DND-41 (cell line): ENCODE measurements at regions not wholly inside any gene's neighbourhood (a gene's known extent, or its start where the extent isn't known, plus 50 kb on each side); places are given as distances from the start of the nearest gene placed in this dataset.
A peak's percentile ranks its signal among the peaks of the same experiment; 100 is the strongest.
"Not testable (repeated sequence)": the region's sequence is repeated elsewhere in the genome, so short reads cannot be mapped to it uniquely, and the experiment has no call there.

Experiments
- ATAC-seq: fragments of 200-7000 bp; cut with Tn5 transposase; 3 replicates; pipeline ENCODE4 v1.9.1; 2021; ENCODE audit warnings: low read depth; ENCODE audit not compliant: insufficient read depth
- DNase-seq: peaks from one replicate; pipeline ENCODE4 v3.0.0-alpha.2; 2020
- H2AFZ ChIP-seq: 2 replicates; pipeline ENCODE4 v1.6.0; 2012; ENCODE audit warnings: low read depth, low read length
- H3K27ac ChIP-seq: 2 replicates; pipeline ENCODE4 v1.5.1; 2012; ENCODE audit warnings: low read length, inconsistent platforms
- H3K27me3 ChIP-seq: fragments of 200-600 bp; sonication (generic); 2 replicates; pipeline ENCODE4 v1.6.0; 2012; ENCODE audit warnings: low read length, mild to moderate bottlenecking, inconsistent platforms; ENCODE audit not compliant: insufficient read depth, poor library complexity
- H3K36me3 ChIP-seq: 2 replicates; pipeline ENCODE4 v1.5.1; 2012; ENCODE audit warnings: low read length, inconsistent platforms; ENCODE audit not compliant: insufficient read depth
- H3K4me1 ChIP-seq: 2 replicates; pipeline ENCODE4 v1.5.1; 2012; ENCODE audit warnings: mild to moderate bottlenecking, low read length; ENCODE audit not compliant: insufficient read depth
- H3K4me2 ChIP-seq: 2 replicates; pipeline ENCODE4 v1.6.0; 2012; ENCODE audit warnings: mild to moderate bottlenecking, moderate library complexity, low read length, inconsistent platforms; ENCODE audit not compliant: insufficient read depth
- H3K4me3 ChIP-seq, 2 experiments: fragments of 200-600 bp in 1 of 2; shearing (Covaris generic) in 1 of 2; 2 replicates each; pipeline ENCODE4 v1.5.1; 2012 to 2016; ENCODE audit warnings: inconsistent platforms in 2 of 2, low read length in 2 of 2, mild to moderate bottlenecking in 2 of 2, low read depth in 1 of 2, moderate library complexity in 1 of 2
- H3K79me2 ChIP-seq: 2 replicates; pipeline ENCODE4 v1.6.0; 2012; ENCODE audit warnings: low read length, inconsistent platforms; ENCODE audit not compliant: insufficient read depth
- H3K9ac ChIP-seq: 2 replicates; pipeline ENCODE4 v1.6.0; 2012; ENCODE audit warnings: low read depth, mild to moderate bottlenecking, inconsistent platforms, low read length, moderate library complexity
- H3K9me3 ChIP-seq: 2 replicates; pipeline ENCODE4 v1.5.1; 2012; ENCODE audit warnings: low read length, moderate library complexity, mild to moderate bottlenecking, inconsistent platforms; ENCODE audit not compliant: insufficient read depth, severe bottlenecking
- H4K20me1 ChIP-seq: 2 replicates; pipeline ENCODE4 v1.6.0; 2012; ENCODE audit warnings: low read length; ENCODE audit not compliant: insufficient read depth
- EZH2 ChIP-seq: IDR thresholded peaks from 3 replicates; pipeline ENCODE4 v1.6.1; 2012; ENCODE audit warnings: borderline replicate concordance, low read depth, mild to moderate bottlenecking, moderate library complexity, low read length, inconsistent platforms; ENCODE audit not compliant: severe bottlenecking
- TF ChIP-seq, protein P1 (sequence below): IDR thresholded peaks from 2 replicates; pipeline ENCODE4 v1.5.1; 2012; ENCODE audit warnings: borderline replicate concordance, low read length, moderate library complexity, mild to moderate bottlenecking; ENCODE audit not compliant: poor library complexity, severe bottlenecking; ENCODE audit errors: extremely low read depth

DNA sequence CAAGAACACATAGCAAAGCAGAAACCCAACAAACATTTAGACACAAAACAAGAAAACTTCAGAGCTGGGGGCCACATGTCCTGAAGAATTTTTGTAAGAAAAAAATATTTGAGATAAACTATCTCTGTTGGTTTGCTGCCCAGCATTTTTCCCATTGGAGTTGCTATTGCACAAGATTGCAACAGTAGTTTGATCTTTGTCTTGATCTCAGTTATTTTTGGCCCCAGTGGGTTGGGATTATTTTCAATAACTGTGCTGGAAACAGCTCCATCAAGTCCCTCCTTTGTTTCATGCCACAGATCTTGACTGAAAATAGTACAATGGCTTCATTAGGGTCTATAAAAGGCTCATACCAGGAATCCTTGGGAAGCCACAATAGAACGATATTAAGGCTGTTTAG, 103.8 kb upstream of the RAI2 start:
- H2AFZ ChIP-seq = no peak overlapping the region
- no peaks in the 10 kb centered on the region for H4K20me1 ChIP-seq
- H3K9ac ChIP-seq = no peak overlapping the region
- H3K9me3 ChIP-seq = no peaks in the 10 kb centered on the region
- ATAC-seq (no peak), DNase-seq (no peak)
- no peak overlapping the region for H3K4me3 ChIP-seq
- no peak overlapping the region for H3K4me2 ChIP-seq
- TF ChIP-seq, protein P1, sequence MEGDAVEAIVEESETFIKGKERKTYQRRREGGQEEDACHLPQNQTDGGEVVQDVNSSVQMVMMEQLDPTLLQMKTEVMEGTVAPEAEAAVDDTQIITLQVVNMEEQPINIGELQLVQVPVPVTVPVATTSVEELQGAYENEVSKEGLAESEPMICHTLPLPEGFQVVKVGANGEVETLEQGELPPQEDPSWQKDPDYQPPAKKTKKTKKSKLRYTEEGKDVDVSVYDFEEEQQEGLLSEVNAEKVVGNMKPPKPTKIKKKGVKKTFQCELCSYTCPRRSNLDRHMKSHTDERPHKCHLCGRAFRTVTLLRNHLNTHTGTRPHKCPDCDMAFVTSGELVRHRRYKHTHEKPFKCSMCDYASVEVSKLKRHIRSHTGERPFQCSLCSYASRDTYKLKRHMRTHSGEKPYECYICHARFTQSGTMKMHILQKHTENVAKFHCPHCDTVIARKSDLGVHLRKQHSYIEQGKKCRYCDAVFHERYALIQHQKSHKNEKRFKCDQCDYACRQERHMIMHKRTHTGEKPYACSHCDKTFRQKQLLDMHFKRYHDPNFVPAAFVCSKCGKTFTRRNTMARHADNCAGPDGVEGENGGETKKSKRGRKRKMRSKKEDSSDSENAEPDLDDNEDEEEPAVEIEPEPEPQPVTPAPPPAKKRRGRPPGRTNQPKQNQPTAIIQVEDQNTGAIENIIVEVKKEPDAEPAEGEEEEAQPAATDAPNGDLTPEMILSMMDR = no peak
- no peak for TF ChIP-seq EZH2
- no peaks in the 10 kb centered on the region for H3K4me1 ChIP-seq
- H3K27me3 ChIP-seq = no peaks in the 10 kb centered on the region
- no peaks in the 10 kb centered on the region for H3K79me2 ChIP-seq
- H3K27ac ChIP-seq = no peak overlapping the region
- no peaks in the 10 kb centered on the region for H3K36me3 ChIP-seq

DNA sequence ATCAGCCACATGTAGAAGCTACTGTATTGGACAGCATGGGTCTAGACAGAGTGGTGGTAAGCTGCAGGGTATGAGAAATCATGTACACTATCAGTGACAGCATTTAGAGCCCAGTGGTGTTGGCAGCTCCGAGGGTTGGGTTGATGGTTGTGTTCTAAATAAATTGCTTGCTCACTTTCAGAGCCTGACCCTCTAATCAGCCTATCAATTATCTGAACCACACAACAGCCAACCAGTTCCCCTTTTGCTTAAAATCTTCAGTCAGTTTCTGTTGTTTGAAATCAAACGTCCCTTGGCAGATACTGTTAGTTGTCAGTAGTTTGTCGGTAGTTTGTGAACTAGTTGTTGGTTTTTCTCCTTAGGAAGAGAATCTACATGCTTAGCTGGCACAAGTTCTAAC, 99.8 kb upstream of the RAI2 start:
- no peaks in the 10 kb centered on the region for H3K79me2 ChIP-seq
- no peak overlapping the region for H3K9ac ChIP-seq
- no peak overlapping the region for H3K4me3 ChIP-seq
- TF ChIP-seq, protein P1 = no peak
- no peak for TF ChIP-seq EZH2
- H3K9me3 ChIP-seq = no peaks in the 10 kb centered on the region
- H3K4me1 ChIP-seq = no peaks in the 10 kb centered on the region
- H3K4me2 ChIP-seq = no peak overlapping the region
- H4K20me1 ChIP-seq = no peaks in the 10 kb centered on the region
- no peaks in the 10 kb centered on the region for H3K27me3 ChIP-seq
- ATAC-seq = no peak
- no peak for DNase-seq
- H2AFZ ChIP-seq = no peak overlapping the region
- H3K27ac ChIP-seq = no peak overlapping the region
- no peaks in the 10 kb centered on the region for H3K36me3 ChIP-seq

DNA sequence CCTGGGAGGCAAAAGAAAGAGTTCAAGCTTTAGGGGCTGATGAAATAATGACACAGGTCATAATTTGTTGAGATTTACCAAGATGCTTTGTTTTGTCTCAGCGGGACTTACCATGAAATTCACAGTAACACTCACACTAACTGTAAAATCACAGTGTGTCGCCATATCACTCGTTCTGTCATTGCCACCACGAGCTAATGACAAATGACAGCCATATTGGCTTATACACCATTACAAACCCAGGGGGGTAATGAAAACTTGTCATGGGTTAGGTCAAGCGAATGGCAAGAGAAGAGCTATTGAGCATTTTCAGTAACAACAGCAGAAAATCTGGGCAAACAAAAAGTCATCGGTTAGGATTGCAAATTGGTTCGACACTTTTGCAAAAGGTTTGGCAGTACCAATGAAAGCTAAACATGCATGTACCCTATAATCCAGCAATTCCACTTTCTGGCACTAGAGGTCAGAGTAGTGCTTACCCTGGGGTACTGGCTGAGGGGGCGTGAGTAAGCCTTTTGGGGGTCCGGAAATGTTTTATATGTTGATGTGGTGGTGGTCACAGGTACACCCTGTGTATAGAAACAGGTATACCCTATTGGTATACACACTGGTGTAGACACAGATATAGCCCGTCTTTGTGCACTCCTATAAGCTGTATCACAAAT, 83.9 kb upstream of the RAI2 start:
- no peak for TF ChIP-seq EZH2
- TF ChIP-seq, protein P1 = peak; percentile 71
- Histone ChIP-seq H3K4me1 (no peaks in the 10 kb centered on the region), H3K9ac (no peak overlapping the region), H3K9me3 (no peaks in the 10 kb centered on the region), H3K4me2 (no peak overlapping the region), H2AFZ (no peak overlapping the region), H4K20me1 (no peaks in the 10 kb centered on the region), H3K36me3 (no peaks in the 10 kb centered on the region), H3K27ac (no peak overlapping the region), H3K27me3 (no peaks in the 10 kb centered on the region), H3K4me3 (no peak overlapping the region), H3K79me2 (no peaks in the 10 kb centered on the region)
- peak; percentile 14 for DNase-seq
- ATAC-seq = no peak; the same call in 2 of the 3 replicates

DNA sequence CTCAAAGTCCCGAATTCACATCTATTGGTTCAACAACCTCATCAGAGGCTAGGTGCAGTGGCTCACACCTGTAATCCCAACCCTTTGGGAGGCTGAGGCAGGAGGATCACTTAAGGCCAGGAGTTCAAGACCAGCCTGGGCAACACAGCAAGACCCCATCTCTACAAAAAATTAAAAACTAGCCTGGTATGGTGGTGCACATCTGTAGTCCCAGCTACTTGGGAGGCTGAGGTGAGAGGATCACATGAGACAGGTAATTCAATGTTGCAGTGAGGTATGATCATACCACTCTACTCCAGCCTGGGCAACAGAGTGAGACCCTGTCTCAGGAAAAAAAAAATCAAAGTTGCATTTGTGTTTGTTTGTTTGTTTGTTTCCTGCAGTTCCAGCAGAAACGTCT, 80.1 kb upstream of the RAI2 start:
- not testable (repeated sequence) for H3K79me2 ChIP-seq, H3K27ac ChIP-seq, ATAC-seq, H3K27me3 ChIP-seq, H3K4me1 ChIP-seq, H3K4me2 ChIP-seq, H4K20me1 ChIP-seq, H2AFZ ChIP-seq, H3K9ac ChIP-seq, H3K4me3 ChIP-seq, DNase-seq, H3K36me3 ChIP-seq, H3K9me3 ChIP-seq
